K562 (cell line): ENCODE measurements at regions not wholly inside any gene's neighbourhood (a gene's known extent, or its start where the extent isn't known, plus 50 kb on each side); places are given as distances from the start of the nearest gene placed in this dataset.

ENCODE experiments used
- ATAC-seq: fragments of 200-7000 bp; cut with Tn5 transposase; 3 replicates; pipeline ENCODE4 v1.9.1; 2020; ENCODE audit warnings: moderate library complexity
- BruUV-seq: library from RNA; stranded (reverse); fragments of 400-500 nt; replicated peaks from 2 replicates; lab custom pipeline; 2021; lab: Mats Ljungman, UMichigan
- CTCF ChIA-PET: fragments of 300-600 bp; formaldehyde crosslinking; extraction: SDS; loops from one replicate; lab custom pipeline; 2021; ENCODE audit warnings: low intra/inter-chr PET ratio; lab: Yijun Ruan, JAX
- POLR2A ChIA-PET: fragments of 300-600, 350-650 bp; sonication (Branson Sonifier 250); formaldehyde crosslinking; extraction: SDS; loops from one replicate; lab custom pipeline; 2021; ENCODE audit warnings: antibody characterized with exemption, inconsistent platforms; lab: Yijun Ruan, JAX
- DNase-seq, 4 experiments: peaks; one replicate each; pipeline versions ENCODE4 v3.0.0 to v3.0.0-alpha.2; 2011 to 2018; ENCODE audit warnings: low spot score in 3 of 4, mixed read lengths in 3 of 4; ENCODE audit errors: extremely low read depth in 1 of 4
- FAIRE-seq: peaks from 2 replicates; lab custom pipeline; 2011; peaks lifted over from hg19 to GRCh38; lab: Jason Lieb, UNC
- H2AFZ ChIP-seq: 2 replicates; pipeline ENCODE4 v1.6.0; 2011; ENCODE audit warnings: low read depth, low read length, control low read depth, inconsistent platforms
- H3K27ac ChIP-seq: fragments of 200-600 bp; 3 replicates; pipeline ENCODE4 v1.8.0; 2011; ENCODE audit warnings: low read depth, mild to moderate bottlenecking, control low read depth, inconsistent platforms, low read length, moderate library complexity, mixed read lengths; ENCODE audit errors: extremely low read depth
- H3K27me3 ChIP-seq, 2 experiments: fragments of 300-600 bp in 1 of 2; 2 replicates in 1 of 2; 3 replicates in 1 of 2; pipeline versions ENCODE4 v1.6.0 to v1.8.0; 2011; ENCODE audit warnings: inconsistent platforms in 2 of 2, low read length in 2 of 2, mild to moderate bottlenecking in 1 of 2, mixed read lengths in 1 of 2, moderate library complexity in 1 of 2; ENCODE audit not compliant: control insufficient read depth in 2 of 2, insufficient read depth in 2 of 2
- H3K36me3 ChIP-seq: fragments of 300-600 bp; 3 replicates; pipeline ENCODE4 v1.8.0; 2011; ENCODE audit warnings: mild to moderate bottlenecking, low read length, inconsistent platforms; ENCODE audit not compliant: control insufficient read depth, insufficient read depth
- H3K4me1 ChIP-seq, 2 experiments: fragments of 200-600 bp in 1 of 2; replicated peaks in 1 of 2; 2 replicates in 1 of 2; 3 replicates in 1 of 2; pipeline versions ENCODE4 v1.5.1 to v1.8.0; 2011; ENCODE audit warnings: inconsistent platforms in 2 of 2, low read length in 2 of 2, mild to moderate bottlenecking in 1 of 2, mixed read lengths in 1 of 2, moderate library complexity in 1 of 2; ENCODE audit not compliant: control insufficient read depth in 2 of 2, insufficient read depth in 2 of 2
- H3K4me2 ChIP-seq: 2 replicates; pipeline ENCODE4 v1.6.1; 2011; ENCODE audit warnings: low read length, control low read depth, inconsistent platforms, mixed read lengths; ENCODE audit not compliant: insufficient read depth
- H3K4me3 ChIP-seq: fragments of 200-600 bp; sonication (generic), shearing (Covaris generic); 2 replicates; pipeline ENCODE4 v1.5.1; 2016; ENCODE audit warnings: control low read depth, inconsistent platforms
- H3K79me2 ChIP-seq: fragments of 200-600 bp; 3 replicates; pipeline ENCODE4 v1.8.0; 2011; ENCODE audit warnings: low read length, inconsistent platforms; ENCODE audit not compliant: control insufficient read depth, insufficient read depth
- H3K9ac ChIP-seq, 2 experiments: 2 replicates each; pipeline versions ENCODE4 v1.6.0 to v1.6.1; 2011; ENCODE audit warnings: low read depth in 2 of 2, low read length in 2 of 2, control low read depth in 1 of 2, inconsistent platforms in 1 of 2, mild to moderate bottlenecking in 1 of 2, mixed read lengths in 1 of 2; ENCODE audit not compliant: insufficient read depth in 1 of 2
- H3K9me1 ChIP-seq: one replicate; pipeline ENCODE4 v1.6.0; 2011; ENCODE audit warnings: inconsistent platforms, mild to moderate bottlenecking, low read length, moderate library complexity; ENCODE audit not compliant: control insufficient read depth, insufficient read depth
- H3K9me3 ChIP-seq: replicated peaks from 2 replicates; pipeline ENCODE4 v1.5.1; 2011; ENCODE audit warnings: low read depth, low read length, inconsistent platforms; ENCODE audit not compliant: control insufficient read depth, insufficient read depth
- H4K20me1 ChIP-seq: replicated peaks from 2 replicates; pipeline ENCODE4 v1.6.1; 2011; ENCODE audit warnings: low read length, inconsistent platforms, mixed read lengths; ENCODE audit not compliant: control insufficient read depth, insufficient read depth
- BCL6 ChIP-seq: fragments of 250-450 bp; sonication (Bioruptor Pico); IDR thresholded peaks from 2 replicates; pipeline ENCODE4 v1.4.0; 2020
- CREM ChIP-seq: IDR thresholded peaks from 2 replicates; pipeline ENCODE4 v1.6.1; 2014; ENCODE audit warnings: antibody characterized with exemption, low read depth
- GABPB1 ChIP-seq: sonication (generic); formaldehyde crosslinking; IDR thresholded peaks from 2 replicates; pipeline ENCODE4 v1.8.0; 2022; ENCODE audit warnings: mild to moderate bottlenecking, missing genetic modification reagents
- HNRNPH1 ChIP-seq: fragments of 200-400 bp; formaldehyde crosslinking; optimal IDR thresholded peaks from 2 replicates; pipeline ENCODE3; 2017; ENCODE audit warnings: low read depth, mild to moderate bottlenecking, low read length, moderate library complexity
- KLF16 ChIP-seq: IDR thresholded peaks from 2 replicates; pipeline ENCODE4 v1.6.1; 2016; ENCODE audit warnings: antibody characterized with exemption
- MXI1 ChIP-seq: IDR thresholded peaks from 2 replicates; pipeline ENCODE4 v1.6.1; 2011; ENCODE audit warnings: low read depth, mild to moderate bottlenecking, improper control_type of control experiment, low read length
- SP1 ChIP-seq: sonication (generic); formaldehyde crosslinking; IDR thresholded peaks from 2 replicates; pipeline ENCODE4 v1.8.1; 2022; ENCODE audit warnings: mild to moderate bottlenecking, missing genetic modification reagents
- SRSF3 ChIP-seq: fragments of 200-400 bp; formaldehyde crosslinking; IDR thresholded peaks from 2 replicates; pipeline ENCODE4 v1.6.1; 2016; ENCODE audit warnings: mild to moderate bottlenecking, low read length, moderate library complexity; ENCODE audit not compliant: insufficient read depth
- YY1 ChIP-seq, 3 experiments: IDR thresholded peaks; 2 replicates each; pipeline ENCODE4 v1.6.1; 2011; ENCODE audit warnings: low read length in 2 of 3, mild to moderate bottlenecking in 2 of 3, moderate library complexity in 2 of 3, borderline replicate concordance in 1 of 3, control low read depth in 1 of 3, low read depth in 1 of 3; ENCODE audit not compliant: insufficient read depth in 3 of 3, insufficient replicate concordance in 2 of 3, control insufficient read depth in 1 of 3, insufficient read length in 1 of 3; ENCODE audit errors: extremely low read depth in 1 of 3
- ZBTB1 ChIP-seq: sonication (generic); formaldehyde crosslinking; IDR thresholded peaks from 2 replicates; pipeline ENCODE4 v1.8.1; 2023; ENCODE audit warnings: missing genetic modification reagents, low read depth, mild to moderate bottlenecking, borderline replicate concordance
- ZFX ChIP-seq: sonication (generic); formaldehyde crosslinking; IDR thresholded peaks from 2 replicates; pipeline ENCODE4 v1.8.0; 2022; ENCODE audit warnings: mild to moderate bottlenecking, missing genetic modification reagents, moderate library complexity
- ZNF224 ChIP-seq: sonication (generic); formaldehyde crosslinking; IDR thresholded peaks from 2 replicates; pipeline ENCODE4 v1.8.0; 2022; ENCODE audit warnings: mild to moderate bottlenecking, missing genetic modification reagents
- ZNF830 ChIP-seq: fragments of 250-450 bp; sonication (Bioruptor Pico); IDR thresholded peaks from 2 replicates; pipeline ENCODE4 v1.5.0; 2021; ENCODE audit warnings: mild to moderate bottlenecking
- ZSCAN29 ChIP-seq: fragments of 450-650 bp; IDR thresholded peaks from 2 replicates; pipeline ENCODE4 v1.6.1; 2017
- WGBS: fragments of 100-300 bp; shearing (Covaris generic); methylation state at CpG from one replicate; pipeline ENCODE4 v1.1.6; 2016; ENCODE audit warnings: low coverage, mixed read lengths; ENCODE audit not compliant: insufficient coverage; ENCODE audit errors: missing lambda C conversion rate; 5-methylcytosine and 5-hydroxymethylcytosine counted together
- in situ Hi-C: fragments of 300-500 bp; cut with MboI; formaldehyde crosslinking; loops from 4 replicates; pipeline ENCODE4 v1.15.0; 2018; ENCODE audit warnings: inconsistent platforms, mixed read lengths
- intact Hi-C: fragments of 100-400 bp; cut with micrococcal nuclease; formaldehyde crosslinking; loops from 2 replicates; pipeline ENCODE4 v1.14.2; 2022
- TF ChIP-seq, protein P1 (sequence below): fragments of 200-800 bp; sonication (Bioruptor generic); IDR thresholded peaks from 2 replicates; pipeline ENCODE4 v1.6.1; 2016; ENCODE audit warnings: missing genetic modification characterization, missing compliant biosample characterization
- TF ChIP-seq, protein P2 (sequence below): IDR thresholded peaks from 2 replicates; pipeline ENCODE4 v1.6.1; 2016; ENCODE audit warnings: missing genetic modification characterization, missing compliant biosample characterization

- intact Hi-C loops, result no loop called here
- BruUV-seq, result no TSS peak
- DNase-seq, result no peak
- under 1% methylated on average over 18 of the region's 18 CpGs for WGBS
- Histone ChIP-seq H3K27me3 (no peaks in the 10 kb centered on the region), H3K9me1 (no peaks in the 10 kb centered on the region), H4K20me1 (no peaks in the 10 kb centered on the region), H3K79me2 (no peaks in the 10 kb centered on the region), H3K9ac (no peak overlapping the region), H3K4me3 (no peak overlapping the region), H3K9me3 (no peaks in the 10 kb centered on the region), H3K36me3 (no peaks in the 10 kb centered on the region), H2AFZ (no peak overlapping the region), H3K4me2 (no peak overlapping the region), H3K4me1 (no peaks in the 10 kb centered on the region), H3K27ac (no peak overlapping the region)
- ChIA-PET POLR2A (no interaction called here), CTCF (no interaction called here)
- TF ChIP-seq KLF16, result no peak
- TF ChIP-seq ZBTB1 (CRISPR knock-in tag), result no peak
- TF ChIP-seq ZSCAN29, result no peak
- no peak for TF ChIP-seq ZFX (CRISPR knock-in tag)
- TF ChIP-seq HNRNPH1, result no peak
- no peak for TF ChIP-seq BCL6
- TF ChIP-seq, protein P1, sequence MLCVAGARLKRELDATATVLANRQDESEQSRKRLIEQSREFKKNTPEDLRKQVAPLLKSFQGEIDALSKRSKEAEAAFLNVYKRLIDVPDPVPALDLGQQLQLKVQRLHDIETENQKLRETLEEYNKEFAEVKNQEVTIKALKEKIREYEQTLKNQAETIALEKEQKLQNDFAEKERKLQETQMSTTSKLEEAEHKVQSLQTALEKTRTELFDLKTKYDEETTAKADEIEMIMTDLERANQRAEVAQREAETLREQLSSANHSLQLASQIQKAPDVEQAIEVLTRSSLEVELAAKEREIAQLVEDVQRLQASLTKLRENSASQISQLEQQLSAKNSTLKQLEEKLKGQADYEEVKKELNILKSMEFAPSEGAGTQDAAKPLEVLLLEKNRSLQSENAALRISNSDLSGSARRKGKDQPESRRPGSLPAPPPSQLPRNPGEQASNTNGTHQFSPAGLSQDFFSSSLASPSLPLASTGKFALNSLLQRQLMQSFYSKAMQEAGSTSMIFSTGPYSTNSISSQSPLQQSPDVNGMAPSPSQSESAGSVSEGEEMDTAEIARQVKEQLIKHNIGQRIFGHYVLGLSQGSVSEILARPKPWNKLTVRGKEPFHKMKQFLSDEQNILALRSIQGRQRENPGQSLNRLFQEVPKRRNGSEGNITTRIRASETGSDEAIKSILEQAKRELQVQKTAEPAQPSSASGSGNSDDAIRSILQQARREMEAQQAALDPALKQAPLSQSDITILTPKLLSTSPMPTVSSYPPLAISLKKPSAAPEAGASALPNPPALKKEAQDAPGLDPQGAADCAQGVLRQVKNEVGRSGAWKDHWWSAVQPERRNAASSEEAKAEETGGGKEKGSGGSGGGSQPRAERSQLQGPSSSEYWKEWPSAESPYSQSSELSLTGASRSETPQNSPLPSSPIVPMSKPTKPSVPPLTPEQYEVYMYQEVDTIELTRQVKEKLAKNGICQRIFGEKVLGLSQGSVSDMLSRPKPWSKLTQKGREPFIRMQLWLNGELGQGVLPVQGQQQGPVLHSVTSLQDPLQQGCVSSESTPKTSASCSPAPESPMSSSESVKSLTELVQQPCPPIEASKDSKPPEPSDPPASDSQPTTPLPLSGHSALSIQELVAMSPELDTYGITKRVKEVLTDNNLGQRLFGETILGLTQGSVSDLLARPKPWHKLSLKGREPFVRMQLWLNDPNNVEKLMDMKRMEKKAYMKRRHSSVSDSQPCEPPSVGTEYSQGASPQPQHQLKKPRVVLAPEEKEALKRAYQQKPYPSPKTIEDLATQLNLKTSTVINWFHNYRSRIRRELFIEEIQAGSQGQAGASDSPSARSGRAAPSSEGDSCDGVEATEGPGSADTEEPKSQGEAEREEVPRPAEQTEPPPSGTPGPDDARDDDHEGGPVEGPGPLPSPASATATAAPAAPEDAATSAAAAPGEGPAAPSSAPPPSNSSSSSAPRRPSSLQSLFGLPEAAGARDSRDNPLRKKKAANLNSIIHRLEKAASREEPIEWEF (CRISPR knock-in tag), result no peak
- TF ChIP-seq SP1, result no peak
- no peak for TF ChIP-seq ZNF224
- TF ChIP-seq, protein P2, sequence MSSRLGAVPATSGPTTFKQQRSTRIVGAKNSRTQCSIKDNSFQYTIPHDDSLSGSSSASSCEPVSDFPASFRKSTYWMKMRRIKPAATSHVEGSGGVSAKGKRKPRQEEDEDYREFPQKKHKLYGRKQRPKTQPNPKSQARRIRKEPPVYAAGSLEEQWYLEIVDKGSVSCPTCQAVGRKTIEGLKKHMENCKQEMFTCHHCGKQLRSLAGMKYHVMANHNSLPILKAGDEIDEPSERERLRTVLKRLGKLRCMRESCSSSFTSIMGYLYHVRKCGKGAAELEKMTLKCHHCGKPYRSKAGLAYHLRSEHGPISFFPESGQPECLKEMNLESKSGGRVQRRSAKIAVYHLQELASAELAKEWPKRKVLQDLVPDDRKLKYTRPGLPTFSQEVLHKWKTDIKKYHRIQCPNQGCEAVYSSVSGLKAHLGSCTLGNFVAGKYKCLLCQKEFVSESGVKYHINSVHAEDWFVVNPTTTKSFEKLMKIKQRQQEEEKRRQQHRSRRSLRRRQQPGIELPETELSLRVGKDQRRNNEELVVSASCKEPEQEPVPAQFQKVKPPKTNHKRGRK (tag), result no peak
- no peak for TF ChIP-seq ZNF830
- TF ChIP-seq SRSF3, result no peak
- TF ChIP-seq YY1 (IDR thresholded peaks at IDR 0.05; ENCODE audit: borderline replicate concordance in 1 of 3, control insufficient read depth in 1 of 3, extremely low read depth in 1 of 3, insufficient read depth in 3 of 3, insufficient read length in 1 of 3, insufficient replicate concordance in 2 of 3, low read depth in 1 of 3, low read length in 2 of 3), result no peak
- TF ChIP-seq CREM, result no peak
- TF ChIP-seq MXI1, result no peak
- TF ChIP-seq GABPB1 (CRISPR knock-in tag), result no peak
- no peak for FAIRE-seq
- in situ Hi-C loops, result no loop called here
- no peak for ATAC-seq
These were observed 293.6 kb downstream of the SOX11 start for GRCh38 chr2:5985536-5986385.
